VCaP (cell line): ENCODE measurements at regions not wholly inside any gene's neighbourhood (a gene's known extent, or its start where the extent isn't known, plus 50 kb on each side); places are given as distances from the start of the nearest gene placed in this dataset.

Experiments used
- H3K27ac ChIP-seq: fragments of 450-650 bp; 2 replicates; pipeline ENCODE4 v1.5.1; 2017
- TF ChIP-seq, protein P1 (sequence below): fragments of 450-650 bp; conservative IDR thresholded peaks from 2 replicates; pipeline ENCODE4 v1.5.1; 2017; ENCODE audit warnings: mild to moderate bottlenecking, moderate library complexity

DNA sequence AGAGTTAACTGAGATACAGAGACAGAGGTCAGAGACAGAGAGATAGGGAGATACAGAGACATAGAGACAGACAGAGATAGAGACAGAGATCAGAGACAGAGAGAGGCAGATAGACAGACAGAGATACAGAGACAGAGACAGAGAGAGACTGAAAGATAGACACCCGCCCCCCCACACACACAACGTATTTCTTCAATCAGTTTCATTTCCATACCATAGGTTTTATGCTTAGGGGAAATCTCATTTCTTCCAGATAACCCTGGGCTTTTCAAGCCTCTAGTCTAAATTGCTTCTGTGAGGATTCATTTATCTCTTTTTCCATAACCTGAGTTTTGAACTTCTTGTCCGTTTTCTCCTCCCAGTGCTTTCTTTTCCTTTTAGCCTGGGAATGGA, 94.6 kb downstream of the CD8B2 start:
- TF ChIP-seq, protein P1, sequence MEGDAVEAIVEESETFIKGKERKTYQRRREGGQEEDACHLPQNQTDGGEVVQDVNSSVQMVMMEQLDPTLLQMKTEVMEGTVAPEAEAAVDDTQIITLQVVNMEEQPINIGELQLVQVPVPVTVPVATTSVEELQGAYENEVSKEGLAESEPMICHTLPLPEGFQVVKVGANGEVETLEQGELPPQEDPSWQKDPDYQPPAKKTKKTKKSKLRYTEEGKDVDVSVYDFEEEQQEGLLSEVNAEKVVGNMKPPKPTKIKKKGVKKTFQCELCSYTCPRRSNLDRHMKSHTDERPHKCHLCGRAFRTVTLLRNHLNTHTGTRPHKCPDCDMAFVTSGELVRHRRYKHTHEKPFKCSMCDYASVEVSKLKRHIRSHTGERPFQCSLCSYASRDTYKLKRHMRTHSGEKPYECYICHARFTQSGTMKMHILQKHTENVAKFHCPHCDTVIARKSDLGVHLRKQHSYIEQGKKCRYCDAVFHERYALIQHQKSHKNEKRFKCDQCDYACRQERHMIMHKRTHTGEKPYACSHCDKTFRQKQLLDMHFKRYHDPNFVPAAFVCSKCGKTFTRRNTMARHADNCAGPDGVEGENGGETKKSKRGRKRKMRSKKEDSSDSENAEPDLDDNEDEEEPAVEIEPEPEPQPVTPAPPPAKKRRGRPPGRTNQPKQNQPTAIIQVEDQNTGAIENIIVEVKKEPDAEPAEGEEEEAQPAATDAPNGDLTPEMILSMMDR, result no peak
- peak overlapping the region; percentile 73 for H3K27ac ChIP-seq

DNA sequence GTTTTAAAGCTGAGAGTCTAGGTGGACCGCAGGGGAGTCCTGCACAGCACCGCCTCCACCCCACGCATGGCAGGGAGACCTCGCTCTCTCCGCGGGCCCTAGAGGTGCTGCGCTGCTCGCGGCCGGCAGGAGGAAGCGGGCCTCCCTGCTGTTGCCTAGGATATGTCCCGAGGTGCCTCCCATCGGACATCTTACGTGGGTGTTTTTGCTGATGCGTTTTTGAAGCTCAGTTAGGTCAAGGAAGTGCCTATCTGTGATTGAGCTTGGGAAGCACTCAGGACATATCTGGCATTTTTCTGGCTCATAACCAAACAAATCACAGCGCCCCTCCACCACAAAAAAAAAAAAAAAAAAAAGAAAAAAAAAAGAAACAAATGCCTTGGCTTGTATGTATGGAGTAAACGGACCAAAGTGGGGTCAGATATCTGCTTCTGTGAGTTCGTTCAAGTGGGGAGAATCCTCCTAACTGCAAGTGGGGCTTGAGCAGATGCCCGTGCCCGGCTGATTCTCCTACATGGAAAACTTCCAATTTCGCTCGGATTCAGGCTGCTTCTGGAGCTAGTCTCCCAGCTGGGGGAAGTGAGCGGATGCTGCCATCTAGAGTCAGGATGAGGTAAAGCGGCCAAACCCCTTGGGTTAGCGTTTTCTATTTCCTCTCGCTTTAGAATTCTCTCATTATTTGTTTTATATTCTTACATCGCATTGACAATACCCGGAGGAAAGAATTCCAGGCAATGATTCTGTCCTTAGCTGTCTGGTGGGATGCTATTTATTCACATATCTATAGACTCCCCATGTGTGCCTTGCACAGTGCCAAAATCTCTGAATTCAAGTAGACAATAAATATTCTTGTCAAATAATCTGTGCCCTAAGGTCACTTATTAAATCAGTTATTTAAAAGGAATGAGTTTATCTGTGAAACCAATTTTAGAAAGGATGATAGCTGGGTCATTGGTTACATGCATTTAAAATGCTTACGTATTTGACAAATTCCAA, 95.3 kb downstream of the CD8B2 start:
- TF ChIP-seq, protein P1, result peak; percentile 94
- H3K27ac ChIP-seq, result peak overlapping the region; percentile 73

DNA sequence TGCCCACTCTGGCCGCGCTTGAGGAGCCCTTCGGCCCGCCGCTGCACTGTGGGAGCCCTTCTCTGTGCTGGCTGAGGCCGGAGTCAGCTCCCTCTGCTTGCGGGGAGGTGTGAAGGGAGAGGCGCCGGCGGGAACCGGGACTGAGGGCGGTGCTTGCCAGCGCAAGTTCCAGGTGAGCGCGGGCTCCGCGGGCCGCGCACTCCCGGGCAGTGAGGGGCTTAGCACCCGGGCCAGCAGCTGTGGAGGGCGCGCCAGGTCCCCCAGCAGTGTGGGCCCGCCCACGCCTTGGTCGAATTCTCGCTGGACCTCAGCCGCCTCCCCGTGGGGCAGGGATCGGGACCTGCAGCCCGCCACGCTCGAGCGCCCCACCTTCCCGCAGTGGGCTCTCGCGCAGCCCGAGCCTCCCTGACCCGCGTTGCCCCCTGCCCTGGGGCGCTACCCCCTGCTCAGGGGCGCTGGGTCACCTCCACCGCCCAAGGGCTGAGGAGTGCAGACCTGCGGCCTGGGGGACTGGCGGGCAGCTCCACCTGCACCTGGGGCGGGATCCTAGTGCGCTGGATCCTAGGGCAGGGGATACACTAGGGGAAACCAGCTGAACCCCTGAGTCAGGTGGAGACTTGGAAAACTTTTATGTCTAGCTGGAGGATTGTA, 97.3 kb downstream of the CD8B2 start:
- TF ChIP-seq, protein P1, result no peak
- peak overlapping the region; percentile 73; the same call in 1 of the 2 replicates for H3K27ac ChIP-seq

DNA sequence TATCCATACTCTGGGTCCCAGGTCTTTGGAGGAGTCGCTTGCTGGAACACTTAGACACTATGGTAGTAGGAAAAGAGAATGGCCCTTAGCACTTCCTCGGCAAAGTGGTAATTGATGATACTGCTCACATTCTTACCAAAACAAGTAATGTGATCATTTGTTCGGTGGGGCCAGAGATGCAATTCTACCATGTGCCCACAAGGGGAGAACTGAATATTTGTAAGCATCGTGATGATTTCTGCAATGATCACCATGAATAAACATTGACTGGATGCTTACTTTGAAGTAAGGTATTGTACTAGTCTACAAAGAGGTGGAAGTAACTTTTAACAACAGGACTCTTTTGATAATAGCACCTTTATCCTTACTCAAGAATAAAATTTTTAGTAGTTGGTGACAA, 109.7 kb downstream of the CD8B2 start:
- no peak overlapping the region for H3K27ac ChIP-seq
- TF ChIP-seq, protein P1, result 0 out of 2 replicates have a peak, but pooled peaks have one; percentile 20

DNA sequence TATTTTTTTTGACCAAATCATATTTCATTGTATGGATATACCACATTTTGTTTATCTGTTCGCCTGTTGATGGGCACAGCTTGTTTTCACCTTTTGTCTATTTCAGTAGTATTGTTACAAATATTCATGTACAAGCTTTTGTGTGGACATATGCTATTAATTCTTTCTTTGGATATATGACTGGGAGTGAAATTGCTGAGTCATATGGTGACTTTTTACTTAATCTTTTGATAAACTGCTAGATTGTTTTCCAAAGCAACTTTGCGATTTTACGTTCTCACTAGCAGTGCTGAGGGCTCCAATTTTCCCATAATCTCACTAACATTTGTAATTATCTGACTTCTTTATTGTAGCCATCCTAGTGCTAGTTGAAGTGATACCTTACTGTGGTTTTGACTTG, 112.4 kb downstream of the CD8B2 start:
- TF ChIP-seq, protein P1, result no peak
- H3K27ac ChIP-seq, result no peak overlapping the region

DNA sequence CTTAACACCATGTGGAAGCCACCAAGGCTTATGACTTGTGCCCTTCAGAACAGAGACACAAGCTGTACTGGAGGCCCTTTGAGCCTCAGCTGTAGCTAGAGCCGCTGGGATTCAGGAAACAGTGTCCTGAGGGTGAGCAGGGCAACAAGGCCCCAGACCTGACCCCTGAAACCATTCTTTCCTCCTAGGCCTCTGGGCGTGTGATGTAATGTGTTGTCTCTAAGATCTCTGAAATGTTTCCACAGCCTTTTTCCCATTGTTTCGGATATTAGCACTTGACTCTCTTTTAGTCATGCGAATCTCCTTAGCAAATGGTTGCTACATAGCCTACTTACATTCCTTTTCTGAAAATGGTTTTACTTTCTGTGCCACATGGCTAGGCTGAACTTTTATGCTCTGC, 114.9 kb downstream of the CD8B2 start:
- TF ChIP-seq, protein P1, result no peak
- H3K27ac ChIP-seq, result no peak overlapping the region

DNA sequence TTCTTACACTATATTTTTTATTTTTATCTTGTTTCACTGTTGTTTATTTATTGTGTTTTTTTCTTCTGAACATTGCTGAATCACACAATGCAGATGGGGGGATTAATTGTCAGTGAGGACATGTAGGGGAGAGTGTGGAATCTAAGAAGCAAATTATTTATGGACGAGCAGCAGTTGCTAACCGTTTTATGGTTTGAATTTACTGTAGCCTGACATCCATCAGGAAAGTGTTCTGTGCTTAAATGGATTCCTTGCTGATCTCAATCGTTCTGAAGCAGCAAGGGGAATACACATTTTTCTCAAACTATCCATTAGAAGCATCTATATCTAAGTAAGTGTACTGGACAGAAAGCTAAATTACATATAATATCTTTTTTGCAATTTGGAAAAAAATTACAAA, 119.5 kb downstream of the CD8B2 start:
- TF ChIP-seq, protein P1, result no peak
- H3K27ac ChIP-seq, result no peak overlapping the region
